Brain microvascular endothelial cell (primary cell): ENCODE measurements at regions not wholly inside any gene's neighbourhood (a gene's known extent, or its start where the extent isn't known, plus 50 kb on each side); places are given as distances from the start of the nearest gene placed in this dataset.

Experiments used
- DNase-seq: peaks from one replicate; pipeline ENCODE4 v3.0.0-alpha.2; 2020
- H3K27ac ChIP-seq: fragments of 250-450 bp; sonication (Bioruptor Pico); 2 replicates; pipeline ENCODE4 v1.5.1; 2020; ENCODE audit warnings: mild to moderate bottlenecking, moderate library complexity
- H3K27me3 ChIP-seq: fragments of 250-450 bp; sonication (Bioruptor Pico); replicated peaks from 2 replicates; pipeline ENCODE4 v1.5.1; 2020; ENCODE audit warnings: mild to moderate bottlenecking
- H3K36me3 ChIP-seq: fragments of 250-450 bp; sonication (Bioruptor Pico); replicated peaks from 2 replicates; pipeline ENCODE4 v1.5.1; 2020; ENCODE audit warnings: mild to moderate bottlenecking
- H3K4me3 ChIP-seq: 2 replicates; pipeline ENCODE4 v1.5.1; 2011; ENCODE audit warnings: low read depth, mild to moderate bottlenecking, control low read depth, low read length, moderate library complexity
- in situ Hi-C: cut with HindIII; loops from 2 replicates; pipeline ENCODE4 v1.10.0; 2017; ENCODE audit warnings: low sequenced_read_pairs, low pct_ligation_motif_present
- TF ChIP-seq, protein P1 (sequence below): IDR thresholded peaks from 2 replicates; pipeline ENCODE4 v1.5.1; 2011; ENCODE audit warnings: low read depth, mild to moderate bottlenecking, moderate library complexity, low read length, control low read depth, inconsistent platforms; ENCODE audit errors: missing control alignments

DNA sequence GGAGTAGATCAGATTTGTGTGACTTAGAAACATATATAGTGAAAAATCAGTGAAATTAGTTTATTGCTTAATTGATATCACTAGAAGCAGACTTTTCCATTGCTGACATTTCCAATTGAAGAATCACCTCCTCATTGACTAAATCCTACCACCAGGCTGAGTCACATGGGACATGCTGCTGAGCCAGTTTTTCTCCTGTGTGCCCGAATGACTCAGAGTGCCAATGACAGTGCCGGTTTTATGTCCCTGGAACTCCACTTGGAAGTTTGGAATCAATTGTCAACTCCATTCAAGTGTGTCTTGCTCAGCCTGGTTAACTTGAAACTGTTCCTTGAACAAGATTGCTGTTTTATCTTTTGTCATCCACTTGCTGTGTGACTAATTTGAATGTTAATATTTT lies 316.1 kb upstream of the PRDM1 start:
- no peaks in the 10 kb centered on the region for H3K36me3 ChIP-seq
- DNase-seq: peak; percentile 4
- in situ Hi-C loops: no loop called here
- TF ChIP-seq, protein P1, sequence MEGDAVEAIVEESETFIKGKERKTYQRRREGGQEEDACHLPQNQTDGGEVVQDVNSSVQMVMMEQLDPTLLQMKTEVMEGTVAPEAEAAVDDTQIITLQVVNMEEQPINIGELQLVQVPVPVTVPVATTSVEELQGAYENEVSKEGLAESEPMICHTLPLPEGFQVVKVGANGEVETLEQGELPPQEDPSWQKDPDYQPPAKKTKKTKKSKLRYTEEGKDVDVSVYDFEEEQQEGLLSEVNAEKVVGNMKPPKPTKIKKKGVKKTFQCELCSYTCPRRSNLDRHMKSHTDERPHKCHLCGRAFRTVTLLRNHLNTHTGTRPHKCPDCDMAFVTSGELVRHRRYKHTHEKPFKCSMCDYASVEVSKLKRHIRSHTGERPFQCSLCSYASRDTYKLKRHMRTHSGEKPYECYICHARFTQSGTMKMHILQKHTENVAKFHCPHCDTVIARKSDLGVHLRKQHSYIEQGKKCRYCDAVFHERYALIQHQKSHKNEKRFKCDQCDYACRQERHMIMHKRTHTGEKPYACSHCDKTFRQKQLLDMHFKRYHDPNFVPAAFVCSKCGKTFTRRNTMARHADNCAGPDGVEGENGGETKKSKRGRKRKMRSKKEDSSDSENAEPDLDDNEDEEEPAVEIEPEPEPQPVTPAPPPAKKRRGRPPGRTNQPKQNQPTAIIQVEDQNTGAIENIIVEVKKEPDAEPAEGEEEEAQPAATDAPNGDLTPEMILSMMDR: no peak
- no peak overlapping the region for H3K27ac ChIP-seq
- no peak overlapping the region for H3K4me3 ChIP-seq
- no peaks in the 10 kb centered on the region for H3K27me3 ChIP-seq

DNA sequence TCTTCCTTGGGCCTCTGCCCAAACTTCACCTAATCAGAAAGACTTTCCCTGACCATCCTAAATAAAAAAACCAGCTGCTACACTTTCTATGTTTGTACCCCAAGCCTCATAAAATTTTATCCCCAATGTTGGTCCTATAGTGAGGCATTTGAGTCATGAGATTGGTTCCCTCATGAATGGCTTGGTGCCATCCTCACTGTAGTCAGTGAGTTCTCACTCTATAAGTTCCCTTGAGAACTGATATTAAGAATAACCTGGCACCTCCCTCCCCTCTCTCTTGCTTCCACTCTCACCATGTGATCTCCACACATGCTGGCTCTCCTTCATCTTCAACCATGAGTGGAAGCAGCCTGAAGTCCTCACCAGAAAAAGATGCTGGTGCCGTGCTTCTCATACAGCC lies 316.9 kb upstream of the PRDM1 start:
- H3K4me3 ChIP-seq: no peak overlapping the region
- no peaks in the 10 kb centered on the region for H3K27me3 ChIP-seq
- in situ Hi-C loops: no loop called here
- TF ChIP-seq, protein P1: no peak
- no peaks in the 10 kb centered on the region for H3K36me3 ChIP-seq
- H3K27ac ChIP-seq: no peak overlapping the region
- no peak for DNase-seq

DNA sequence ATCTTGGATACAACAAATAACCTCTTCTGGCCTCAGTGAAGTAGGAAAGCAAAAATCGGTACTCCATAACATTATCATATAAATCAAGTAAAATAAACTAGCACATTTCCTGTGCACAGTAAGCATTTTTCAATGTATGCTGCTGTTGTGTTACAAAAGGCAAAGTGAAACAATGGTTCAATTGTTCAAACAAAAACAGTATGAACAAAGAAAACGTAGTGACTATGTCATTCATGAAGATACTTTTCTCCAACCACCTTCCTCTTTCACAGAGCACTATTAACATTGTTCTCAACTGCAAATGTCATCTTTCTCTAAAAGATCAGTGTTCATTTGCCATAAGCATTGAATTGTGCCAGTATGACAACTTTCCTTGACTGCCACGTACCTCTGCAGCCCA lies 318.6 kb upstream of the PRDM1 start:
- no peak overlapping the region for H3K27ac ChIP-seq
- in situ Hi-C loops: no loop called here
- H3K36me3 ChIP-seq: no peaks in the 10 kb centered on the region
- no peak for DNase-seq
- H3K4me3 ChIP-seq: no peak overlapping the region
- TF ChIP-seq, protein P1: no peak
- no peaks in the 10 kb centered on the region for H3K27me3 ChIP-seq

DNA sequence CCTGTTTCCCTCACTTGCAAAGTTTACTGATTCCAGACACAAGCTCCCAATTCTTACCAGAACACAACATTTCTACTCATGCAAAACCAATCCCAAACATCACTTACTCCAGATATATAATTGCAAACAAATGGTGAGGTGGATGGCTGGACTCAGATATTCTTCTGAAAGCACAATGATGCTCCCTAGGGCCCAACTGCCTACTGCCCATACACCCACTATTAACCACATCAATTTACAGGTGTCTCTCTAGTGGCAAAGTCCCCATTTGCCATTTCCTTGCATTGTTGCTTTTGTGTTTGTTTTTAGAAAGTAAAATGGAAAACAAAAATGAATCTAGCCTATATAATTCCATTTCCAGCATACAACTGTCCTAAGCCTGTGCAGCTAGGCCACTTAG lies 320.9 kb upstream of the PRDM1 start:
- Histone ChIP-seq H3K27me3 (no peaks in the 10 kb centered on the region), H3K27ac (no peak overlapping the region), H3K36me3 (no peaks in the 10 kb centered on the region), H3K4me3 (no peak overlapping the region)
- no peak for DNase-seq
- in situ Hi-C loops: no loop called here
- TF ChIP-seq, protein P1: no peak

DNA sequence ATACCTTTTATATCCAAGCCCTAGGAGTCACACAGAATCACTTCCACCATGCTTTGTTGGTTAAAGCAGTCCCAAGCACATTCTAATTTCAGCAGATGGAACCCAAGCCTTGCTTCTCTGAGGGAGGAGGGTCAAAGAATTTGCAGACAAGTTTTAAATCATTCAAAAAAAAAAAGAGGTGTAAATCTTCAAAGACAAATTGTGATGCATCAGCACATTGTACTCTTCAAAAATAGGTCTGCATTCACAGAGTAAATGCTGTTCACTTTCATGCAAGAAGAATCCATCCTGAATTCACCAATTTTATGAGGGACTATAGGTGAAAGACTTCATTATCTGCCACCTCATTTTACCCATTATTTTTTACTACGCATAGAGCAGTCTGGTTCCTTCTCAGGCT lies 321.8 kb upstream of the PRDM1 start:
- no peak overlapping the region for H3K27ac ChIP-seq
- no peak overlapping the region for H3K4me3 ChIP-seq
- TF ChIP-seq, protein P1: no peak
- in situ Hi-C loops: no loop called here
- H3K27me3 ChIP-seq: no peaks in the 10 kb centered on the region
- no peak for DNase-seq
- no peaks in the 10 kb centered on the region for H3K36me3 ChIP-seq

DNA sequence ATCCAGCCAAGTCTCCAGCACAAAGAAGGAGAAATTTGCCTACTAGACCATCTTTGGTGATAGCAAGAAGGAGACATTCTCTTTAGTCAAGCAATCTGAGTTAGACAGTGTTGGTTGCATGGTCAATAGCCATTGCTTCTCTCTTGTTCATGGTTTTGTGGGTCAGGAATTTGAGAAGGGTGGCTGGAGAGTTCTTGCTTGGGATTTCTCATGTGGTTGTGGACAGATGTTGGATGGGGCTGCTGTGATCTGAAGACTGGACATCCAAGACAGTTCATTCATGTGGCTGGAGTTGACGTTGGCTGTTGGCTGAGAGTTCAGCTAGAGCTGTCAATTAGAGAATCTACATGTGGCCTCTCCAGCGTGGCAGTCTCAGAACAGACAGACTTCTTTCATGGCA lies 322.3 kb upstream of the PRDM1 start:
- DNase-seq: peak; percentile 4
- Histone ChIP-seq H3K27ac (peak overlapping the region; percentile 17), H3K4me3 (no peak overlapping the region), H3K36me3 (no peaks in the 10 kb centered on the region), H3K27me3 (no peaks in the 10 kb centered on the region)
- in situ Hi-C loops: no loop called here
- TF ChIP-seq, protein P1: no peak
